WTC11 (cell line): ENCODE measurements at regions not wholly inside any gene's neighbourhood (a gene's known extent, or its start where the extent isn't known, plus 50 kb on each side); places are given as distances from the start of the nearest gene placed in this dataset.

Source experiments
- CTCF ChIP-seq: fragments of 200-600 bp; IDR thresholded peaks from 2 replicates; pipeline ENCODE4 v1.8.0; 2022; ENCODE audit warnings: antibody characterized with exemption
- ELF4 ChIP-seq: sonication (generic); formaldehyde crosslinking; IDR thresholded peaks from 2 replicates; pipeline ENCODE4 v1.8.1; 2022; ENCODE audit warnings: low read depth, mild to moderate bottlenecking, moderate library complexity, missing genetic modification reagents
- ETV6 ChIP-seq: sonication (generic); formaldehyde crosslinking; IDR thresholded peaks from 2 replicates; pipeline ENCODE4 v1.8.1; 2022; ENCODE audit warnings: mild to moderate bottlenecking, missing genetic modification reagents
- GABPB1 ChIP-seq: sonication (generic); formaldehyde crosslinking; IDR thresholded peaks from 2 replicates; pipeline ENCODE4 v1.8.1; 2023; ENCODE audit warnings: mild to moderate bottlenecking, missing genetic modification reagents
- JUN ChIP-seq: sonication (generic); formaldehyde crosslinking; IDR thresholded peaks from 2 replicates; pipeline ENCODE4 v1.8.0; 2023; ENCODE audit warnings: mild to moderate bottlenecking, missing genetic modification reagents
- MAX ChIP-seq: sonication (generic); formaldehyde crosslinking; IDR thresholded peaks from 2 replicates; pipeline ENCODE4 v1.8.0; 2022; ENCODE audit warnings: mild to moderate bottlenecking, missing genetic modification reagents
- MLX ChIP-seq: sonication (generic); formaldehyde crosslinking; IDR thresholded peaks from 2 replicates; pipeline ENCODE4 v1.8.1; 2023; ENCODE audit warnings: mild to moderate bottlenecking, missing genetic modification reagents, moderate library complexity
- RORB ChIP-seq: fragments of 250-450 bp; sonication (Bioruptor Pico); IDR thresholded peaks from 2 replicates; pipeline ENCODE4 v1.9.0; 2021; ENCODE audit warnings: mild to moderate bottlenecking
- ZNF138 ChIP-seq: sonication (generic); formaldehyde crosslinking; conservative IDR thresholded peaks from 2 replicates; pipeline ENCODE4 v1.8.1; 2022; ENCODE audit warnings: mild to moderate bottlenecking, moderate library complexity, missing genetic modification reagents
- TF ChIP-seq, protein P1 (sequence below): fragments of 250-450 bp; sonication (Bioruptor Pico); IDR thresholded peaks from 2 replicates; pipeline ENCODE4 v1.9.0; 2021; ENCODE audit warnings: moderate library complexity, mild to moderate bottlenecking, inconsistent platforms, borderline replicate concordance
- TF ChIP-seq, protein P2 (sequence below): sonication (generic); formaldehyde crosslinking; IDR thresholded peaks from 2 replicates; pipeline ENCODE4 v1.8.1; 2023; ENCODE audit warnings: mild to moderate bottlenecking, missing genetic modification reagents, moderate library complexity
- TF ChIP-seq, protein P3 (sequence below): sonication (generic); formaldehyde crosslinking; IDR thresholded peaks from 2 replicates; pipeline ENCODE4 v1.8.1; 2023; ENCODE audit warnings: mild to moderate bottlenecking, moderate library complexity, missing genetic modification reagents

DNA sequence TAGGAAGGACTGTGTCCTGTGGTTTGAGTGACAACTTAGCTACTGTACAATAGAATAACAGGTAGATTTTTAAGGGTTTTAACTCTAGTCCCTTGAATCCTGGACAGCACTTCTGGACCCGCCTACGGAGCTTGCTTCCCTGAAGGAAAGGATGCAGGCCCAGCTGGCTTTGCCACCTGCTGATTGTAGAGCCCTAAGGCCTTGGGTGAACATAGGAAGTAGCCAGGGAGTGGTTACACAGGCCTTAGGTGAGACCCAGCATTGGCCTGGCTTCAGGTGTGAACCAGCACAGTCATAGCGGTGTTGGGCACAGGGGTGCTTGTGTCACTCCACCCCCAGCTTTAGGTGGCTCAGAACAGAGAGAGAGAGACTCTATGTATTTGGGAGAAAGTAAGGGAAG, 413.5 kb downstream of the GRIA2 start:
- no peak for TF ChIP-seq CTCF
- no peak for TF ChIP-seq MAX (CRISPR knock-in tag)
- no peak for TF ChIP-seq ETV6 (CRISPR knock-in tag)
- TF ChIP-seq, protein P1, sequence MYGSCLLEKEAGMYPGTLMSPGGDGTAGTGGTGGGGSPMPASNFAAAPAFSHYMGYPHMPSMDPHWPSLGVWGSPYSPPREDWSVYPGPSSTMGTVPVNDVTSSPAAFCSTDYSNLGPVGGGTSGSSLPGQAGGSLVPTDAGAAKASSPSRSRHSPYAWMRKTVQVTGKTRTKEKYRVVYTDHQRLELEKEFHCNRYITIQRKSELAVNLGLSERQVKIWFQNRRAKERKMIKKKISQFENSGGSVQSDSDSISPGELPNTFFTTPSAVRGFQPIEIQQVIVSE (CRISPR knock-in tag) = no peak
- TF ChIP-seq, protein P2, sequence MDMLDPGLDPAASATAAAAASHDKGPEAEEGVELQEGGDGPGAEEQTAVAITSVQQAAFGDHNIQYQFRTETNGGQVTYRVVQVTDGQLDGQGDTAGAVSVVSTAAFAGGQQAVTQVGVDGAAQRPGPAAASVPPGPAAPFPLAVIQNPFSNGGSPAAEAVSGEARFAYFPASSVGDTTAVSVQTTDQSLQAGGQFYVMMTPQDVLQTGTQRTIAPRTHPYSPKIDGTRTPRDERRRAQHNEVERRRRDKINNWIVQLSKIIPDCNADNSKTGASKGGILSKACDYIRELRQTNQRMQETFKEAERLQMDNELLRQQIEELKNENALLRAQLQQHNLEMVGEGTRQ (CRISPR knock-in tag) = no peak
- no peak for TF ChIP-seq MLX
- TF ChIP-seq, protein P3, sequence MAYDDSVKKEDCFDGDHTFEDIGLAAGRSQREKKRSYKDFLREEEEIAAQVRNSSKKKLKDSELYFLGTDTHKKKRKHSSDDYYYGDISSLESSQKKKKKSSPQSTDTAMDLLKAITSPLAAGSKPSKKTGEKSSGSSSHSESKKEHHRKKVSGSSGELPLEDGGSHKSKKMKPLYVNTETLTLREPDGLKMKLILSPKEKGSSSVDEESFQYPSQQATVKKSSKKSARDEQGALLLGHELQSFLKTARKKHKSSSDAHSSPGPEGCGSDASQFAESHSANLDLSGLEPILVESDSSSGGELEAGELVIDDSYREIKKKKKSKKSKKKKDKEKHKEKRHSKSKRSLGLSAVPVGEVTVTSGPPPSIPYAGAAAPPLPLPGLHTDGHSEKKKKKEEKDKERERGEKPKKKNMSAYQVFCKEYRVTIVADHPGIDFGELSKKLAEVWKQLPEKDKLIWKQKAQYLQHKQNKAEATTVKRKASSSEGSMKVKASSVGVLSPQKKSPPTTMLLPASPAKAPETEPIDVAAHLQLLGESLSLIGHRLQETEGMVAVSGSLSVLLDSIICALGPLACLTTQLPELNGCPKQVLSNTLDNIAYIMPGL (CRISPR knock-in tag) = no peak
- TF ChIP-seq JUN (CRISPR knock-in tag) = no peak
- TF ChIP-seq ZNF138 = no peak
- TF ChIP-seq GABPB1 = no peak
- no peak for TF ChIP-seq ELF4 (CRISPR knock-in tag)
- no peak for TF ChIP-seq RORB (CRISPR knock-in tag)
